ENCODE measurements at regions not wholly inside any gene's neighbourhood (a gene's known extent, or its start where the extent isn't known, plus 50 kb on each side); places are given as distances from the start of the nearest gene placed in this dataset.

DNA sequence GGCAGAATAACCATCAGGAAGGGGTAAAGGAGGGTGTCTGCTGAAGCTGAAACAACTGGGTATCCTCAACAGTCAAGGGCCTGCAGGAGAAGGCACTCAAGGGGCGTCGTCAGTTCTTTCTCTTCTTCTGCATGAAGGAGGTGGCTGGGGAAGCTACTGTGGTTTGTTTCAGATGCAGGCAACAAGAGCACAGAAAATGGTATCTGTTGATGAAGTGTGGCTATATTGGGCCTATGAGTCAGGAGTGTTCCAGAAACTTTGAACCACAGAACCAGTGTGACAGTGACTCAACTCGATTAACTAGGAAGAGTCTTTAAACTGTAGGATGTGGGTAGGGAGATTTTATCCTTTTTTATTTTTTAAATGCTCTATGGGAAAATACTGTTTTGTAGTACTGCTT is 686.3 kb downstream of the FGF9 start:
- DNase-seq, result no peak

DNA sequence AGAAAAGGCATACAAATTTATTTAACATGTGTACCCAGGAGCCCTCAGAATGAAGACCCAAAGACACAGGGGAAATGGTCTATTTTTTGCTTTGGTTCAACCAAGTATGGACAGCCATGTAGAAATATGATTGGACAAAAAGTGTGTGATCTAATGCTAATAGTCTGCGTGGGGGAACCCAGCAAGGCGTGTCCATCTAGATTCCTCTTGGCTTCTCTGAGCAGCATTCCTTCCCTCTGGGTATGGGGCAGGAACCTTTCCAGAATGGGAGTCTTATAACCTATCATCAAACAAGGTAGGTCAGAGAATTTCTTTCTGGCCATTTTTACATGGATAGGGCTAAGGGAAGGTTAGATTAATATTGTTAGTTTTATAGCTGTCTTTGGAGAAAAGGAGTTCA is 698.2 kb downstream of the FGF9 start:
- DNase-seq, result no peak

DNA sequence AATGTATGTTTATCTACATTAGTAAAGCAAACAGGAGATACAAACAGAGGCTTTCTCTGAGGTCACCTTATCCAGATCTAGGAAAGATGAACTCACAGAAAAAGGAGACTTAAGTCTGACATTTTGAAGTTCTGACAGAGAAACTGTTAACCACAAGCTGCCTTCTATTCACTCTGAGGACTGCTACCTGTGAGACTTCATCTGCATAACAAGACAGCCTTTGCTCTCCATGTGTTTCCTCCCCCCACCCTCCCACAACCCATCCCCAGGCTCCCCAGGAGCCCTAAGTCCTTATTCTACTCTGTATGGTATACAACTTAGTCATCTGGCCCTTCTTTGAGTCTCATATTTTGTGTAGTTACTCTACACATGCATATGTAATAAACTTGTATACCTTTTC is 699.0 kb downstream of the FGF9 start:
- no peak for DNase-seq

DNA sequence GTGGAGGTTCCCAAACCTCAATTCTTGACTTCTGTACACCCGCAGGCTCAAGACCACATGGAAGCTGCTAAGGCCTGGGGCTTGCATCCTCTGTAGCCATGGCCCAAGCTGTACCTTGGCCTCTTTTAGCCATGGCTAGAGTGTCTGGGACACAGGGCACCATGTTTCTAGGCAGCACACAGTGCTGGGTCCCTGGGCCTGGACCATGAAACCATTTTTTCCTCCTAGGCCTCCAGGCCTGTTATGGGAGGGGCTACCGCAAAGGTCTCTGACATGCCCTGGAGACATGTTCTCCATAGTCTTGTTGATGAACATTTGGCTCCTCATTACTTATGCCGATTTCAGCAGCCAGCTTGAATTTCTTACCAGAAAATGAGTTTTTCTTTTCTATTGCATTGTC is 701.4 kb downstream of the FGF9 start:
- DNase-seq, result no peak

DNA sequence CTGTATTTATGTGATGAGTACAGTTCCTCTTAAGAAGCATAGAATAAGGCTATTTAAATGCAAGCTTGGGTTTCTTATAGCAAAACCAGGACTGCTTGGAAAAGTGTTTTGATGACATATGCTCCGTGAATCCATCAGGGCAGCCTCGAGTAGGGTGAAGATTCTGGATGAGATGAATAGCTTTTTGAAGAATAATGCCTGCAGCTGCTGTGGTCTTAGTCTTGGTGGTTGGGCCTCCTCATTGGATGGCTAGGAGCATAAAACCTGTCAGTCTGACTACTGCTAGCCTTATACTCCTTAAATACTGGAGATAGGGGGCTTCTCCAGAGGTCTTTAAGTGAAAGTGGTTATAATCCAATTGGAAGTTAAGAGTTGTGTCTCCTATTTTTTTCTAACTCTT is 704.3 kb downstream of the FGF9 start:
- no peak for DNase-seq

DNA sequence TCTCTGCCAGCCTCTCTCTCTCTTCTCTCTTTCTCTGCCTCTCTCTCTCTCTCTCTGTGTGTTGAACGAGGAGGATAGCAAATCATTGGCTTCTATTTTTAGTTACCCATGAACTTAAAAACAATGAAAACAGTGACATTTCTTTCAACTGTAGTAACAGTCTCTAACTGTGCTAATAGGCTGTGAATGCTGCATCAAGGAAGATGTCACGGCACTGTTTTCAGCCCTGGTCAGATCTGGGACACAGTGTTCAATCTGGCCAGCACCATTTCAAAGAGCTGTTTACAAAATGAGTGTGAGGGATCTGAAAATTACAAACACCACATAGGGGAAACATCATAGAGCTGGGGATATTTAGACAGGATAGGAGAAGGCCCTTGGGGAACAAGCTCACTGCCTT is 717.0 kb downstream of the FGF9 start:
- DNase-seq, result no peak

DNA sequence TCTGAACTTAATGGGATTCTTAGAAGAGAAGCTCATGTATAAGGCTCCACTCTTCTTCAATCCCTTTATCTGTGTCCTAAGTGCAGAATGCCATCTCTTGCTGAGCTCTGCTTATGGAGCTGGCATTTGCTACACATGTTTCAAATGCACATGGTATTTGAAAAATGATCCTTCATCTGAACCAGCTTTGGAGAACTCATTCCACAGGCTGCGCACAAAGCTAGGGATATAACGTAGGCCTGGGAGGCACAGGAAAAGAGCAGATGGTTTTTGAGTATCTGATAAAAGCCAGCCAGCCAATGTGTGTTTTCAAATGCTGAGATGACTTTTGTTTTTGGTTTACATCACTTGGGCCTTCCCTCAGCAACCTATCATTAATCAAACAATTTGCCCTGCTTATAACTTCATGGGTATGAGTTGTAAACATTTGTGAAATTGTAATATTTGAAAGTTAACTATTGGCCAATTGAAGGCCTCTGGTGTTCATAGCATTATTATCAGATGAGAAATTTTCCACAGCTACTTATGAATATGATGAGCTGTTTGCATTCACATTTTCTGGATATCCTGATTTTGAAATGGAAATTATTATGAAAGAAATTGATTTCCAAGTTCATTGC is 729.0 kb downstream of the FGF9 start:
- no peak for DNase-seq

DNA sequence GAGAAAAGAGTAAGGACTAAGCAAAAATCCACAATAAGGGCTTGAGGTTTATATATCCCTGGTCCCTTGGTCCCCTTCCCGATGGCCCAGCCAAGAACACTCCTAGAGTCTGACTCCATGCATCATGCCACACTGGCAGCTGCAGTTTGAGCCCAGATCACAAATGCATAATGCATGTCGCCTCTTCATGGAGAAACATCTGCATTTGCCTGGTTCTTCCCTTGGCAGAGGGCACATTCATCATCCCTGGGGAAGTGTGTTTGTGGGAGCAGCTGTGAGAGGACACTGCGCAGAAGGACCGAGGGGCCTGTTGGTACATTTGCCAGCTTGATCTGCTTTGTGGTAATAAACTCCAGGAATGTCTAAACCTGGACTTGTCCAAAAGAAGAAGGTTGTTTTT is 731.8 kb downstream of the FGF9 start:
- no peak for DNase-seq

DNA sequence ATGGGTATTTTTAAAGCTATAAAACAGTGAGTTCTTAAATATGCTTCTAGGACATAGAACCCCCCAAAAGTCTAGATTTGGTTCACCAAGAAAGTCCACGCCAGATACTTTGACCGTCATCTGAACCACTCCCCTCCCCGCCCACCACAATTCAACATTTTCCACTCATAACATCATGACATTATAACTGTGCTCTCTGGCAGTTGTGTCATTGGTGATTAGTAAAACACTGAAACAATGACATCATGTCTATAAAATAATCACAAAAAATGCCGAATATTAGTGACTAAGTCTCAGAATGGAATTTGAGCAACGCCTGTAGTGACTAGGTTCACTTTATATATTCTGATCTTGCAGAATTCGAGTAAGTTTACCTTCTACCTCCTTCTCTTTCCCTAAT is 732.3 kb downstream of the FGF9 start:
- no peak for DNase-seq

DNA sequence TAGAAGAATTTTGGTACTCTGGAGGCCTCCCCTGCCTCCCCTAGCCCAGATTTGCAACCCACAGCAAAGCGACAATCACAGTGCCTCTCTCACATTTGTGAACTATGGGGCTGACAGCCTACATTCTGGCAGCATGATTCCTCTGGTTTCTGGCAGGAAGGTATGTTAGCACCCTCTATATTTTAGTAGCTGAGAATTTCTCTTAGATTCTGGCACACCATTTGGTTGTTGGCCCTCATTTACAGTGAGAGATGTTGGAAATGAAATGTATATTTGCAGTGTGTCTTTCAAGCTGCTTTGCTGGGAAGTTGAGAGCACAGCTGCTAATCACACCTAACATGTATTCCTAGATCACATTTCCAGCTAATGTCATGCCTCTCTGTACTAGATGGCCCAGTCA is 735.0 kb downstream of the FGF9 start:
- DNase-seq, result no peak

DNA sequence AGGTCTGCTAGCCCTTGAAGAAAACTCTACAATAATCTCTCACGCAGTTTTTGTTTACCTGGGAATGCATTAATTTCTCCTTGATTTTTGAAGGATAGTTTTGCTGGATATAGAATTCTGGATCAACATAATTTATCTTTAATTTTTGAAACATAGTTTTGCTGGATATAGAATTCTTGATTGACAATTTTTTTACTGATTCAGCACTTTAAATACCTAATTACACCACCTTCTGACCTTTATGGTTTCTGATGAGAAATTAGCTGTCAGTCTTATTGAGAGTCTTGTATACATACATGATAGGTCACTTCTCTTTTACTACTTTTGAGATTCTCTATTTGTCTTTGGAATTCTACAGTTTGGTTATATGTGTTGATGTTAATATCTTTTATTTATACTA is 741.6 kb downstream of the FGF9 start:
- DNase-seq, result no peak

DNA sequence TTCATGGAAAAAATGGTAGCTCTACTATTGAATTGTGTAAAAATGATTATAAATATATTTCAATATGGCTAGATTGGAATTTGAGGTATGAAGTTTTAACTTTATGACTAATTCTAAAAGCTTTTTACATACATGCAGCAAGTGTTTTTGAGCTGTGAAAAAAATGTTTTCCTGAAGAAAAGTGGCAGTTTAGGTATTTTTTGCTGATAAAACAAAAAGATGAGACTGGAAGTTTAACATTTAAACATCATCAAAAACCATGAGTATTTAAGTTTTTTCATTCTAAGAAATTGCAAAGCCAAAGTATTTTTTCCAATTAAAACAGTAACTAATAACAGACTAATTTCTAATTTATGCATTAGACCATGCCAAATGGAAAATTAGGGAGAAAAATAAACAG is 751.1 kb downstream of the FGF9 start:
- DNase-seq, result no peak

DNA sequence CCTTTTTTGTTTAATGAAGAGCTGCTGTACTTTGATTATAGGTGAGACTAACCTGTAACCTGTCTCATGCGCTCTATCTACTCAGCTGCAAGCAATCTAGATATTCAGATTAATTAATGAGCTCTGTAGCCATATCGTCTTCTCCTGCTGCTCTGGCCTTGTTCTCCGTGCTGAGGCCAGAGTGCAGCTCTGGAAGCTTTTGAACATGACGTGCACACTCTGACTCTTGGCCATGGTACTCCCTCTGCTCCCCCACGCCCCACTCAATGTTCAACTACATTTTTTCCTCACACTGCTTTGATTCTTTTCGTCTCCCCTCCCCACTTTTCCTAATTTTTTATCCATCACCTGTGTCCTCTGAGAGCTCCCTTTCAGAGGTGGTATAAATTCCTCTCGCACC is 751.8 kb downstream of the FGF9 start:
- DNase-seq, result no peak

DNA sequence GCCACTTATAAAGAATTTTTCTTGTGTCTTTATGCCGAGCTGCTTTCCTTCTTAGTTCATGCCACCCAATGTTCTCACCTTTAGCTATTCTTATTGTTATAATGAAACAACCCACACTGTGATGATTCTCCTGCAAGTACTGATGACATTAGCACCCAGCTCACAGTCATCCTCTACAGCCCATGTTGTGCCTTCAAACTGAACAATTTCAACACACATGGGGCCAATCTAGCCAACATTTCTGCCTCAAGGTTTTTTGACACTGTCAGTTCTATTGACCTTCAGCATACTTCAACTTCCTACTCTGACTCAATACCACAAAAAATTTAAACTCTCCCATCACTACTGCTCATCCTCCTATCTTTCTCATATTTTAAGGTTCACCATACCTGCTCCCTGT is 752.4 kb downstream of the FGF9 start:
- DNase-seq, result no peak

DNA sequence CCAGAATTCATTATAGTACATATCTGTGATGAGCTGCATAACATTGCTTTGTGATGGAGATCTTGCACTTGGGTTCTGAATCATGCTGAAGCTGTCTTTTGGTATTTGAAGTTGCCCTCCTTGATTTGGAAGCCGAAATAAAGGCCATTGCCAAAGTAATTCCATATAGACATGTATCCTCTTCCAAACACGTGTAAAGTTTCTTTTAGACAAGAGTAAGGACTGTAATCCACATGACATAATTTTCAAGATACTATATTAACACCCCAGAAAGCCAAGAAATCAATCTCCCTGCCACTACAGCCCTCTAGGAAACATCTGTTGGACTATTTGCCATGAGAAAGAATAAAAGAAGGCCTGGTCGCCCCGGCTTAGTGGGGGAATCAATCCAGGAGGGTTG is 754.2 kb downstream of the FGF9 start:
- no peak for DNase-seq

DNA sequence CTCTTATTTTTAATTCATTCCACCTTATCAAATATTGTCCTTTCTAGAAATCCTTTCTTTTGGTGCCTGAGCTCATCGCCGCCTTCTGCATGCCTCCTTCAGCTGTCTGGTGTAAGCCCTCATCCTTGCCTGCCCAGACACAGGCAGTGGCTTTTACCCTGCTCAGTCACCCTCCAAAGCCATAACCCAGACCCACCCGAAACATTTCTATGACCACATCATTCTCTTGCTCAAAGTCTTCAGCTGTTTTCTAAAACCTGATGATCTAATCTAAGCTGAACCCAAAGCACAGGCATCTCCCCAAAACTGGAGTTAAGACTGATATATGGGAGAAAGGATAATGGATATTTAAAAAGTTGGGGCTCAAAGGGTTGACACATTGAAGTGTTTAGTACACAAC is 753.7 kb upstream of the SGCG start:
- DNase-seq, result no peak

DNA sequence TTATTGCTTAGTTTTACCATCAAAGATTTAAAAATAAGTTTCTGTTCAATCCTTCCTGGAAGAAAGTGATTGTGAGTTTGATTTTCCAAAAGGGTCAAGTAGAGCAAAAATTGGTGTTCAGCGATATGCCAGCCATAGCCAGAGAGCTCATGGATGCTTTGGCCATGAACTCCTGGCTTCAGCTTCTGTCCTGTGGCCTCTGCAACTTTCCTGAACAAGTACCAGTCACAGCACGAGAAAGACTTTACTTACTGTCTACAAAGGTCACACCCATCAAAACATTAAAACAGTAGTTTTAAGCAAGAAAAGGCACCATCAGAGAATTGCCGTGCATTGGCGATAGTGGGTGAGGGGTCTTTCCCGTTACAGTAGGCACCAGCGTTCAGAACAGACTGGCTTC is 753.0 kb upstream of the SGCG start:
- no peak for DNase-seq

DNA sequence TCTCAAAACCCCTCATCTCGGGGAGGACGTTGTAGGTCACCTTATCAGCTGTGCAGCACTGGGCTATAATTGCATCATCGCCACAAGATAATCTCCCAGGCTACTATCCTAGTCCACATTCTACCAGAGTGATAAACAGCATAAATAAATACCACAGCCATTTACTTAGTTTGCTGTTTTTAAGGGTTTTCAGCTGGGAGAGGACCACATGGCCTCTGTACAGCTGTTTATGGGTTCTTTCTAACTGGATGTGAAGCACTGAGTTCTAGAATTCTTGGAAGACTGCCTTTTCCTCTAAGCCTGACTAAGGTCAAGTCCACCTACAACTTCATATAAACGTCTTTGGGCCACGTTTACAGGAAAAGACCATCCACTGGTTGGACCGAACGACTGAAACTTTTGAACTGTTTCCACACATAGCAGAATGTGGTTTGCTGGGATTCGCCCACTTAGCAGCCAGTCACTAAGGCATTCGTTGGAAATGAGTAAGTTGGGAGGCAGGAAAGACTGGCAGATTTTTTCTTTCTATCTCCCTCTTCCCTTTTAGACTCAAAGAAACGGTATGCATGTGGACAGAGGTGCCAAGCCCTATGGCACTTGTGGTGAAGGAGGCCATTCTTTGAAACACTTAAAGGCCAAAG is 752.5 kb upstream of the SGCG start:
- no peak for DNase-seq

DNA sequence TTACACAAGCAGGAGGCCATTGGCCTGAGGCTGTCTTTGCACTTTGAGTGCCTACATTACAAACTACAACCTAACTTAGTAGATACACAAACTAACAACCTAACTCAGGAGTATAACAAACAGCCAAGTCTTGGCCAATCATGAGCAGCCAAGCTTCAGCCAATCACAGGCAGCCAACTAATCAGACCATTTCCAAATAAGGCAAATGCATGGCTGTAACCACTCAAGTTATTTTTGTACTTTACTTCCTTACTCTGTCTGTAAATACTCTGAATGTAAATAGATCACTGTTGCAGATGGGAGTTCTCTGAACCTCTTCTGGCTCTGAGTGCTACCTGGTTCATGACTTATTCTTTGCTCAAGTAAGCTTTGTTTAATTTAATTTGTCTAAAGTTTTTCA is 748.1 kb upstream of the SGCG start:
- no peak for DNase-seq

DNA sequence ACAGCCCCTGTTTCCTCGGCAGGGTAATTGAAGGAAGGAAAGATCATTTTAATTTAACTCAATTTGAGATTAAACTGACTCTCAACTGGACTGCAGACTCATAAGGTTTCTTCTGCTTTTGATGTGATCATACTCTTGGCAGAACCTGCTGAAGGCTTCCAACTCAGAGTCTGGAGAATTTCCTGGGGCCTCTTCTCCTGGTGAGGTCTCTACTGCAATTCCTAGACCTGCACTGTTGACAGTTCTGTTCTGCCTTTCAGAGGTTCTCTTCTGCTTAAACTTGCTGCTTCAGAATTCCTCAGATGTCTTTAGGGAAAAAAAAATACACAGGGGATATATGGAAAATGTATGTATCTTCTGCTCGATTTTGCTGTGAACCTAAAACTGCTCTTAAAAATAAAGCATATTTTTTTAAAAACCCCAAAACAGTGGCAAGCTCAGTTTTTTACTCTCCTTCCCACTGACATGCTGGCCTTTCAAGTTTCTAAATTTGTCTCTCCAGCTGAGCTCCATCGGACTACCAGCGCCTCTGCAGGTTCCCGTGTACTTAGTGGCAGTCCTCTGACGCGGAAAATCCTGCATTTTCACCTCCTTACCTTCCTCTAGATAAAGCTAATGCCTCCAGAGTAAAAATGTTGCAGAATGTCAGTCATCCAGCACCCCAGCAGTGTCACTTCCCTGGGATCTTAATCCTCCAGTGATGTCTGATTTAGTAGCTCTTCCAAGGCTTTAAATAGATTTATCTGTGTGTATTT is 733.5 kb upstream of the SGCG start:
- DNase-seq, result no peak

DNA sequence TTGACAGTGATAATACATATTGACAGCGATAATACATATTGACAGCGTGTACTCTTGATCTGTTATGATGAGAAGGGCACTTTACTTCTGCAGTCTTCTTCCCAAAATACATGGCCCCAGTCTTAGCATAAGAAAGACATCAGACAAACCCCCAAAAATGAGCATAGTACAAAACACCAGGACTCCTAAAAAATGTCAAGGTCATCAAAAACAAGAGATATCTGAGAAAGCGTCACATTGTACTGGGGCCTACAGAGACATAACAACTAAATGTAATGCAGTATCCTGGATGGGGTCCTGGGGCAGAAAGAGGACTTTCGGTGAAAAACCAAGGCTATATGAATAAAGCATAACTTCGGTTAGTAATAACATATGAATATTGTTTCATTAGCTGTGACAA is 731.5 kb upstream of the SGCG start:
- no peak for DNase-seq

DNA sequence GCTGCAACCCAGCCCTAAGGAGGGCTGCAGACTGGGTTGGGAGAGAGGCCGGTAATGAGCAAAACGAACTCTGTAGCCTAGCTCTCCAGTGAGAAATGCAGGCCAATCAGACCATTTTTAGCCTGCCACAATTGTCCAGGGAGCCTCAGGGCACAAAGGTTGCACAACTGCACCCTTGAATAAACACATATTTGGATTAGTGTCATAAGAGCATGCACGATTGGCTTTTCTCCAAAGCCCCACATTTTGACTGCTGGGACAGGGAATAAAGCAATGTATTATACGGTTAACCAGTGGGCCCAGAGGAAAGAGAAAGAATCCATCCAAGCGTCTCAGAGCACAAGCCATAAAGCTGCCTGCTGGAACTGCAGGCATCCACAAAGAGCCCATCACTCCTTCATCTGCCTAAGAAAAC is 729.4 kb upstream of the SGCG start:
- no peak for DNase-seq

DNA sequence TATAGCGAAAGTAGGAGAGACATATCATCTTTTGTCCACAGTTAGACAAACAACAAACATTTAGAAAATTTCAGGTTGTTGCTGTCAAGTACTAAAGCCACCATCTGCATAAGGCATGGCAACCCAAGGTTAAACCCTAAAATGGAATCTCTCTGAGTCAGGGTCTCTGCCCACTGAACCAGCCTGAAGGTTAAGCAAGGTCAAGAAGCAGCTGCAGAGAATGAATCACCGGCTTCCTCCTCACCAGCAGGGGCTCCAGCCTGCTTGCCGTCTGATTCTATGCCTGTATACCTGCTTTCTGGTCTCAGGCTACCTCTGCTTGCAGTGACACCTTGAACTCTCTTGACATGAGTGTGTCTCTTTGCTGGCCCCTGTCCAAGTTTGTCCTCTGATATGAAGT is 726.2 kb upstream of the SGCG start:
- no peak for DNase-seq

DNA sequence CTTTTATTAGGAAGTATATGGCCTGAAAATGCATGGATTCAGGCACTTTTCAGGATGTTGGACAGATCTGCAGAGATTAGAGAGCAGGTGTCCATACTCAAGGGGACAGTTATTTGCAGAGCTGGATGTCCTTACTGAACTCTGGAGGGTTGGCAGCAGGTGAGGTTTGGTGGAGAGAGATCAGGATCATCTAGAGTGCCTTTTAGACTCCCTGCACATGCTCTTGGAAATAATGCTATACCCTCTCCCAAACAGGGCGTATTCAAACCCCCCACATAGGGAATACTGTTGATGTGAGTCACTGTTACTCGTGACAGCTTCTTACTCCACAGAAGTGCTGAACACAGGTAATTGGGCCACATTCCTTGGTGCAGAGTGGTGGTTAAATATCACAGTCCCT is 725.7 kb upstream of the SGCG start:
- DNase-seq, result no peak
